ENCODE measurements at regions not wholly inside any gene's neighbourhood (a gene's known extent, or its start where the extent isn't known, plus 50 kb on each side); places are given as distances from the start of the nearest gene placed in this dataset.
"Not testable (repeated sequence)": the region's sequence is repeated elsewhere in the genome, so short reads cannot be mapped to it uniquely, and the experiment has no call there.

- DNase-seq, result no peak
Measured at GRCh38 chr14:34058510-34058909, 107.6 kb upstream of the EGLN3 start.

DNA sequence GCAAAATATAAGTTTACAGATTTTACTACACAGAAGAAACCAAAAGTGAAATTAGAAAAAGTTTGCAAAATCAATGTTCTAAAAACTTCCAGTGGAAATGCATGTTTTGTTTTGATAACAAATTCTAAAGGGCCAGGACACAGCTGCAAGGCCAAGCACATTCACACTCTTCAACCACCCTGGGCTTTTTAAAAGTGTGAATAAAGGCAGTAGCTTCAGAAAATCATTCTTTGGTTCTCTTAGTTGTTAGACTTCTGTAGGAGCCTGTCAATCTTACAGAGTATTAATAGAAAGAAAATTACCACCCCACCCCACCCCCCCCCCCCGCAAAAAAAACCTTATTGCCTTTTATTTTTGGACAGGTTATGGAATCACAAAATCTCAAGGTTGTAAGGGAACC, 105.2 kb upstream of the EGLN3 start:
- DNase-seq, result no peak

DNA sequence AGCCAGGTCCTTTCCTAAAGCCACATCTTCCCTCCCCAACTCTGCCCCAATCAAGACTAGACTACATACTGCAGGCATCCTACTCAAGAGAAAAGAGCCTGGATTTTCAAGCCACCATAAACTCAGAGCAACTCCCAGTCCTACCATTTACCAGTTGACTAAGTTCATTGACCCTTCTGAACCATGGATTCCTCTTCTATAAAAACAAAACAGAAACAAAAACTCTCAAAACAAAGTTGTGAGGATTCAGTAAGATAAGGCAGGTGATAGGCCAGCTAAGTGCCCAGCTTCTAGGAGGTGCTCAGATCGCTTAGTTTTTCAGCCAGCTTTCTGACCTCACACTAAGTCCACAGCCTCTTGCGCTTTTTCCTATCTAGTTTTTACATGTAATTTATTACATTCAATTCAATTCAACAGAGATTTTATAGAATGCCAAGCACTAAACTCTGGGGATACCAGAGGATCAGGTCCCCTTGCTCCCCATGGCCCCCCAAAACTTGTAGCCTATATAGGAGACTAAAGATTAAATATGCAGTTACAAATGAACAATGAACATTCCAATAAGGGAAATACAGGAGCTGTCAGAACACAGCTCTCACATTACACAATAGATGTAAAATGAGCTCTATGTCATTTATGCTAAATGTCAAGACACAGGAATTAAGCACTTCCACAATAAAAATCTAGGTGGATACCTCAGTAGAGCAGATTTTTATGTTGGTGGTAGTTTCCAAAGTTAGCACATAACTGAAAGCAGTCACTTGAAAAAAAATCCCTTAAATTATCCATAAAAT, 104.5 kb upstream of the EGLN3 start:
- DNase-seq, result no peak

- DNase-seq, result no peak
Measured at GRCh38 chr14:34053666-34054065, 102.8 kb upstream of the EGLN3 start.

DNA sequence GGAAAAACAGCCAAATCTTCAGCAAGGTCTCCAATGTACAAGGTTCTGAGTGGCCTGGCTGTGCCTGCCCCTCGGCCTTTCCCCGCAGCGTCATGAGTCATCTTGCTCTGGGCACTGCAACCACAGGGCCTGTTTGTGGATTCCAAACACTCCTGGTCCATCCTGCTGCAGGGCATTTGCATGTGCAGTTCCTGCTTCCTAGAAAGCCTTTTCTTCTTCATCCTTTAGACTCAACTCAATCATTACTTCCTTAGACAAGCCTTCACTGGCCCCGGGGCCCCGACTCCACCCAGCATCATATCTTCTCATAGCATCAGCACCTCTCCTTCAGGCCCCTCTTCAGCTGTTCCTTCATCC, 101.8 kb upstream of the EGLN3 start:
- DNase-seq, result no peak

GRCh38 chr14:34051966-34052657, 101.2 kb upstream of the EGLN3 start:
- DNase-seq, result no peak

DNA sequence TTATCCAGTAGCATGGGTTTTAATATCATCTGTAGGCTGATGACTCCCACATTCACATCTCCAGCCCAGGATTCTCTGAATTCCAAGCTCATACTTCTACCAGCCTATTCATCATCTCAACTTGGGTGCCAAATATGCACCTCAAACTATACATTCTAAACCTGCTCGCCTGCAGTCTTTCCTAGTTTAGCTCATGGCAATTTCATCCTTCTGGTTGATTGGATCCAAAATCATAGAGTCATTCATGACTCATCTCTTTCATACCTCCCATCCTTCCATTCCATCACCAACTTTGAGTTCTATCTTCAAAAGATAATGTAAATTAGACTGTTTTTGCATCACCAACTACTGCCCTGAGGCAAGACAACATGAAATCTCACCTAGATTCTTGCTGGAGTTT, 99.7 kb upstream of the EGLN3 start:
- no peak for DNase-seq

DNA sequence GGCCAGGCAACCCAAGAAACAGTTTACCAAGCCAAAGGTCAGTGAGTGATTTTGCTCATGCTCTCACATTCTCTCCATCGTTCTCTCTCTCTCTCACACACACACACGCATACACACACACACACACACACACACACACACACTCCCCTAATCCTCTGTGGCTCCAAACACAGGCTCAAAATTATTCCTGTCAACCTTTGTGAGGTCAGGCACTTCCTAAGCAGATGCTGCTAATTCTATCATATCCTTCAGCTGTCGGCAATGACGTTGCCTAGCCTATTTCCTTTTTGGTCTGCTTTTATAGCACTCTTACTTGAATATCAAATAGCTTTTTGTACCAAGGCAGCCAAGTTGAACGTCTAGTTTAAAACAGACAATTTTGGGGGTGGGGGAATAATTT, 98.9 kb upstream of the EGLN3 start:
- no peak for DNase-seq

GRCh38 chr14:34049187-34049586, 98.3 kb upstream of the EGLN3 start:
- not testable (repeated sequence) for DNase-seq

GRCh38 chr14:34046799-34047520, 96.1 kb upstream of the EGLN3 start:
- DNase-seq, result no peak

- no peak for DNase-seq
Measured at GRCh38 chr14:34044666-34045306, 93.9 kb upstream of the EGLN3 start.

- DNase-seq, result no peak
Measured at GRCh38 chr14:34044373-34044637, 93.4 kb upstream of the EGLN3 start.

- DNase-seq, result no peak
Measured at GRCh38 chr14:34043627-34044372, 92.9 kb upstream of the EGLN3 start.

GRCh38 chr14:34041220-34041619, 90.3 kb upstream of the EGLN3 start:
- no peak for DNase-seq

GRCh38 chr14:34040766-34041165, 89.9 kb upstream of the EGLN3 start:
- DNase-seq, result no peak

DNA sequence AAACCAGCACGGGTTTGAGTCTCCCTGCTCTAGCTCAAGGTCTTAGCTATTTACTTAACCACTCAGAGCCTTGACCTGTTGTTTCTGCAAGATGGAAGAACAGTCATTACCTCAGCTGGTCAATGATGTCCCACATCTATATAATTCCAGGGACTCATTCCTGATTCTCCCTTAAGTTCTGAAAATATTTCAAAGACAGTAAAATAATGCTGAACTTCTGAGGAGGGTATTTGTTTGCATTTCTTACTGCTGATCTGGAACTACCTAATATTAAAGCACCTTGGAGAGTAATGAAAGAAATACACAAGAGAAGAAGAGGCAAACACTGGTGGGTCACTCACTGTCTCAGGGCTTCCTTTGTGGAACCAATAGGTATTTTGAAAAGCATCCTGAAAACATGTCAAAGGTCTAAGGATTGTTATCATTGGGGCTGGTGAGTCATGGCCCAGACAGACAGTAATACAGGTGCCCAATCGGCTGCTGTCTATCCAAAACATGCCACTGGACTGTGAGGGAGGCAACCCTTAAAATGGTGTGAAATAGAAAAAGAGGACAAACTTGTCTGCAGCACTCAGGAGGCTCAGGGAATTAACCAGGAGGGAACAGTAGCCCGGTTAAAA, 88.7 kb upstream of the EGLN3 start:
- DNase-seq, result no peak

- DNase-seq, result no peak
Measured at GRCh38 chr14:34038358-34039057, 87.6 kb upstream of the EGLN3 start.

DNA sequence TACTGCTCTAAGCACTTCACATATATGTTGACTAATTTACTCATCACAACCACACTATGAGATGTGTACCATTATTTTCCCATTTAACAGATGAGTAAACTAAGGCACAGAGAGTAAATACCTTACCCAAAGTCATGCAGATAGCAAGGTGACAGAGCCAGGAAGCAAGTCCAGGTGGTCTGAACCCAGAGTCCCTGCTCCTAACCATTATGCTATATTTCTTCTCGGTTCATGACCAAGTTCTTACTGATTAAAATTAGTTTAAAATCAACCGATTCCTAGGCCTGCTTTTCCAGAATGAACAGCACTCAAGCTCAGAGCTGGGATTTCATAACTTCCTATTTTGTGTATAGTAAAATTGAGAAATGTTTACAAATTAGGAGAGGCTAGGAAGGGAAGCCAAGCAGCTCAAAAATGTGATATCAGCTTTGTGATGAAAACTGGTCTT, 85.5 kb upstream of the EGLN3 start:
- DNase-seq, result no peak

DNA sequence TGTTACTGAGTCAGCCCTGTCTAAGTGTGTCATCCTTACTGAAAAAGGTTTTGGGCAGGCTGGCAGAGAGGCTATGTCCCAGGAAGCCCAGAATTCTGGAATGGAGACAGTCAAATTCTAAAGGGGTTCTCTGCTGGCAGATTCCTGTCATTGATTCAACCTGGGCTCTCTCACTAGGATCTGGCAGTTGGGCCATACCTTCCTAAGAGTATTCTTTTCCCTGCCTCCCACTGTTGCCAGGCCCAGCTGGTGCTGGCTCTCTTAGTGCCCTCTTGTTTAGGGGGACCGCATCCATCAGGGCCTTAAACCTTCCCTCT, 85.0 kb upstream of the EGLN3 start:
- no peak for DNase-seq

DNA sequence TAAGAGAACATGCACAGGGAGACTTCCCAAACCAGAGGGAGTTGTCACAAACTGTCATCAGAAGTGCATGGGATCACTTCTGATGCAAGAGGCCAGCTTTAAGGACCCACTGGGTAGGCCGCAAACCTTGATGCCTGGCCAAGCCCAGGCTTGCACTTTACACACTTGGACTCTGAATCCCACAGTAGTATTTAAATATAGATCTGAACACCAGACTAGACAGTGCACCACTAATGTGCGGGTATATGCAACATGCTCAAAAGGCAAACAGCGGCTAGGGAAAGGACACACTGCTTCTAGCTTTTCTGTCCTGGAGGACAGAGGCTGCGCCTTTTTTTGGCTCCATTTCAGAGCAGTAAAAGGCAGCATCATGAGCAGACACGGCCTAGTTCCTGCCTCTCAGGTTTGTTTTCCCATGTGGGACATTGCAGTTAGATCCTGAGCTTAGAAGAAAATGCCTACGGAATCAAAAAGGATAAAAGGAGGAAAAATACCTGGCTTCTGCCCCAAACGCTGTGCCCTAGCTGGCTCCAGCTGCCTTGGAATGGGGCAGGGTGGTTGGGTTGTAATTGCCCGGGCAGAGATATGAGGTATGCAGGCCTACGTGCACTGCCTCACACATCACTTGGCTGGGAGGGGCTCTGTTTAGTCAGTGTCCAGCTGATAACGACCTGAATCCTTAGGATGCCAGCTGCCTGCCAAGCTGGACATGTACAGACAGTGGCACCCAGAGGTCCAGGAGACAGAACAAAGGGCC, 84.5 kb upstream of the EGLN3 start:
- no peak for DNase-seq

DNA sequence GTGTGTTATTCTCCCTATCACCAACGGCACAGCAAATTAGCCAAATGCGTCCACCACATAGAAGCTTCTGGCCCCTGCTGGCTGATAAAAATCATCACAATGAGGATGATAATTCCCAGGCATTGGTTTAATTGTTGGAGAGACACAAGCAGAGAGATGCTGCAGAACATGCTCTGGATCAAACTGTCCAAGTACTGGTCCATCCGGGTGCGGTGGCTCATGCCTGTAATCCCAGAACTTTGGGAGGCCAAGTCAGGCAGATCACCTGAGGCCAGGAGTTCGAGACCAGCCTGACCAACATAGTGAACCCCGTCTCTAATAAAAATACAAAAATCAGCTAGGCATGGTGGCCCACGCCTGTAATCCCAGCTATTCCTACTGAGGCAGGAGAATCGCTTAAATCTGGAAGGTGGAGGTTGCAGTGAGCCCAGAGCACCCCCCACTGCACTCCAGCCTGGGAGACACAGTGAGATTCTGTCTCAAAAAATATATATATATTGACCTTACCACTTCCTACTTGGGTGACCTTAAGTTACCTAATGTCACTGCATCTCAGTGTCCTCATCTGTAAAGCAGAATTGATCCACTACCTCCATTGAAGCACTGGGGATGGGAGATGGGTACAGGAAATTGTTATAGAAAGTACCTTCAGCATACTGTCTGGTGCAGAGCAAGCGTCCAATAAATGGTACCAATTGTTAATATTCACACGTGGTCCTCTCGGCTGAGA, 83.7 kb upstream of the EGLN3 start:
- DNase-seq, result no peak

Data from NCI-H2171 (cell line).